ENCODE measurements at regions not wholly inside any gene's neighbourhood (a gene's known extent, or its start where the extent isn't known, plus 50 kb on each side); places are given as distances from the start of the nearest gene placed in this dataset.

- TF ChIP-seq CTCF (IDR thresholded peaks at IDR 0.05; ENCODE audit: borderline replicate concordance, extremely low read depth, low read length, poor library complexity, severe bottlenecking): no peak
- no peak for TF ChIP-seq EZH2 (IDR thresholded peaks at IDR 0.05; ENCODE audit: borderline replicate concordance, low read depth, low read length, severe bottlenecking)
These were observed 566.8 kb upstream of the B3GALT2 start for GRCh38 chr1:193753038-193753756.
